ENCODE measurements at regions not wholly inside any gene's neighbourhood (a gene's known extent, or its start where the extent isn't known, plus 50 kb on each side); places are given as distances from the start of the nearest gene placed in this dataset.

DNA sequence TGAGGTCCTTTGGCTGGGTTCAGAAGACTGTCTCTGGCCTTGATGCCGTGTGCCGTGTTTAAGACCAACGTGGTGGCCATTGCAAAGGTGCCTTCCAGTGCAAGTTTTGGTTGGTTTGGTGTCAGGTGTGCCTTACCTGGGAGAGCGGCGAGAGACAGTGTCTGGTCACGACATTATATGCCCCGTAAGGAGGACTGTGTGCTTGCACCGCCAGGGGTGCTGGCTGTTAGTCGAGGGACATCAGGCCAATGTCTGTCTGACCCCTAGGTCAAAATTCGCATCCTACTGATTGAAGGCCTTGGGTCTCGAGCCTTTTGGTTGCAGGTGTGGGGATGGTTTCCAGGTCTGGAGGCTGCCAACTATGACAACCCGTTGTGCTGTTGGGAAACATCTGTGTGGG lies 111.9 kb downstream of the SNRPN start:
- peaks cover 92 to 100% of the 10 kb centered on the region in 2 donors for H3K9me3 ChIP-seq (ENCODE audit: control insufficient read depth in 2 of 2, insufficient read depth in 1 of 2, low read depth in 1 of 2, low read length in 1 of 2)
- H3K4me1 ChIP-seq (ENCODE audit: control insufficient read depth in 2 of 2, insufficient read depth in 2 of 2, low read length in 1 of 2) = no peaks in the 10 kb centered on the region
- H3K4me3 ChIP-seq (ENCODE audit: low read depth in 1 of 2, low read length in 2 of 2) = no peak overlapping the region
- 90 to 91% methylated on average over 12 of the region's 12 CpGs for WGBS, 2 donors
- H3K27ac ChIP-seq (ENCODE audit: low read depth in 2 of 2, low read length in 1 of 2) = no peak overlapping the region
- no peaks in the 10 kb centered on the region for H3K27me3 ChIP-seq (ENCODE audit: control insufficient read depth in 1 of 2, insufficient read depth in 2 of 2, low read length in 2 of 2)
- peaks cover 28 to 82% of the 10 kb centered on the region in 2 donors for H3K36me3 ChIP-seq (ENCODE audit: control insufficient read depth in 2 of 2, insufficient read depth in 2 of 2, low read length in 1 of 2)

DNA sequence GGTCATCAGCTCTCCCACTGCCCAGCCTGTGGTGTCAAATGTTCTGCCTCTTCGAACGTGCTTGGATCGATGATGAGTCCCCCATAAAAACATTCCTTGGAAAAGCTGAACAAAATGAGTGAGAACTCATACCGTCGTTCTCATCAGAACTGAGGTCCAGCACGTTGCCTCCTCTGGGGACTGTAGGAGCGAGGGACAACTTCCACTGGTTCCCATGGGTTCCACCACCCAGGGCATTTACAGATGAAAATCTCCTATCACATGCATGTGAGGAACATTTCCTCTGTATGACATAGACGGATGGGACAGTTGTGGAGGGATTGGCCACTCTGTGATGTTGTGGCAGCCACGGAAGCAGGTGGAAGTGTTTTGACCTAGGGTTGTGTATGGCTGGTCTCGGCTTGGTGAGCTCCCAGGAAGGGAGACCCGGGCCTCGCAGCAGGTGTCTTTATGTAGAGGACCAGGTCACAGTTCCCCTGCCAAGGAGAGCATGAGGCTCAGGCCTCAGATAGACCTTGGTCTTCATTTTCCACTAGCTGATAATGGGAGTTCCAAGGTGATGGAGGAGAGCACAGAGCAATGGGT lies 113.0 kb downstream of the SNRPN start:
- 89 to 90% methylated on average over 12 of the region's 12 CpGs for WGBS, 2 donors
- H3K4me3 ChIP-seq (ENCODE audit: low read depth in 1 of 2, low read length in 2 of 2) = no peak overlapping the region
- H3K36me3 ChIP-seq (ENCODE audit: control insufficient read depth in 2 of 2, insufficient read depth in 2 of 2, low read length in 1 of 2) = peaks cover 30 to 82% of the 10 kb centered on the region in 2 donors
- no peaks in the 10 kb centered on the region for H3K27me3 ChIP-seq (ENCODE audit: control insufficient read depth in 1 of 2, insufficient read depth in 2 of 2, low read length in 2 of 2)
- H3K27ac ChIP-seq (ENCODE audit: low read depth in 2 of 2, low read length in 1 of 2) = no peak overlapping the region
- H3K9me3 ChIP-seq (ENCODE audit: control insufficient read depth in 2 of 2, insufficient read depth in 1 of 2, low read depth in 1 of 2, low read length in 1 of 2) = peaks cover 93 to 100% of the 10 kb centered on the region in 2 donors
- no peaks in the 10 kb centered on the region for H3K4me1 ChIP-seq (ENCODE audit: control insufficient read depth in 2 of 2, insufficient read depth in 2 of 2, low read length in 1 of 2)

DNA sequence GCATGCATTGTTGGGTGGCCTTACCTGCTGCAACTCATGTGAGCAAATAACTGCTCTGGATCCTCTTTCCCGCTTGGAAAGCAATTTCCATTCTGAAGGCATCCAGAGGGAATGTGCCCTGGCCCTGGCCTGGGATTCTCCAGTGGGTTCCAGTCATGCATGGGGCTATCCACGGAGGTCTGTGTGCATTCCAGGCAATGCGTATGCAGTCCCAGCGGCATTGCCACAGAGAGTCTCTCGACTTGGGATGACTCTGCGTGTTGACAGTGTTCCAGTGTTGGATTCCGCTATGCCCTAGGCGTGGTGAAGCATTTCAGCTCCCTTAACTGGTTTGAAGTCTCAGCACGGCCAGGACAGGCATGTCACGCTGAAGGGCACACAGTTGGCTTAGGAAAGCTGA lies 113.9 kb downstream of the SNRPN start:
- Histone ChIP-seq H3K27ac (ENCODE audit: low read depth in 2 of 2, low read length in 1 of 2) (no peak overlapping the region), H3K36me3 (ENCODE audit: control insufficient read depth in 2 of 2, insufficient read depth in 2 of 2, low read length in 1 of 2) (peaks cover 30 to 81% of the 10 kb centered on the region in 2 donors), H3K4me3 (ENCODE audit: low read depth in 1 of 2, low read length in 2 of 2) (no peak overlapping the region), H3K4me1 (ENCODE audit: control insufficient read depth in 2 of 2, insufficient read depth in 2 of 2, low read length in 1 of 2) (no peaks in the 10 kb centered on the region), H3K9me3 (ENCODE audit: control insufficient read depth in 2 of 2, insufficient read depth in 1 of 2, low read depth in 1 of 2, low read length in 1 of 2) (peaks cover 87 to 97% of the 10 kb centered on the region in 2 donors), H3K27me3 (ENCODE audit: control insufficient read depth in 1 of 2, insufficient read depth in 2 of 2, low read length in 2 of 2) (no peaks in the 10 kb centered on the region)
- WGBS, 2 donors = 87 to 90% methylated on average over 10 of the region's 10 CpGs

DNA sequence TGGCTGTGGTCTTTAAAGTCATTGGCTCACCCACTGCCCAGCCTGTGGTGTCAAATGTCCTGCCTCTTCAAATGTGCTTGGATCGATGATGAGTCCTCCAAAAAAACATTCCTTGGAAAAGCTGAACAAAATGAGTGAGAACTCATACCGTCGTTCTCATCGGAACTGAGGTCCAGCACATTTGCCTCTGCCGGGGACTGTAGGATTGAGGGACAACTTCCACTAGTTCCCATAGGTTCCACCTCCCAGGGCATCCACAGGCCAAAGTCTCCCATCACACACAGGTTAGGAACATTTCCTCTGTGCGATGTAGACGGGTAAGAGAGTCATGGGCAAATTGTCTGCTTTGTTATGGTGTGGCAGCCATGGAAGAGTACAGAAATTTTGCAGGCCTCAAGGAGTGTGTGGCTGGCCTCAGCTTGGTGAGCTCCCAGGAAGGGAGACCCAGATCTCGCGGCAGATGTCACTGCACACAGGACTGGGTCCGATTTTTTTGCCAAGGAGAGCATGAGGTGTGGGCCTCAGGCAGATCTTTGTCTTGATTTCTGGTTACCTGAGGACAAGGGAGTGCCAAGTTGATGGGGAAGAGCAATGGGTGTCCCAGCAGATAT lies 115.7 kb downstream of the SNRPN start:
- peaks cover 80 to 96% of the 10 kb centered on the region in 2 donors for H3K9me3 ChIP-seq (ENCODE audit: control insufficient read depth in 2 of 2, insufficient read depth in 1 of 2, low read depth in 1 of 2, low read length in 1 of 2)
- no peak overlapping the region for H3K4me3 ChIP-seq (ENCODE audit: low read depth in 1 of 2, low read length in 2 of 2)
- no peak overlapping the region for H3K27ac ChIP-seq (ENCODE audit: low read depth in 2 of 2, low read length in 1 of 2)
- H3K27me3 ChIP-seq (ENCODE audit: control insufficient read depth in 1 of 2, insufficient read depth in 2 of 2, low read length in 2 of 2) = no peaks in the 10 kb centered on the region
- H3K4me1 ChIP-seq (ENCODE audit: control insufficient read depth in 2 of 2, insufficient read depth in 2 of 2, low read length in 1 of 2) = no peaks in the 10 kb centered on the region
- H3K36me3 ChIP-seq (ENCODE audit: control insufficient read depth in 2 of 2, insufficient read depth in 2 of 2, low read length in 1 of 2) = peaks cover 29 to 78% of the 10 kb centered on the region in 2 donors
- 94 to 95% methylated on average over 10 of the region's 10 CpGs for WGBS, 2 donors

DNA sequence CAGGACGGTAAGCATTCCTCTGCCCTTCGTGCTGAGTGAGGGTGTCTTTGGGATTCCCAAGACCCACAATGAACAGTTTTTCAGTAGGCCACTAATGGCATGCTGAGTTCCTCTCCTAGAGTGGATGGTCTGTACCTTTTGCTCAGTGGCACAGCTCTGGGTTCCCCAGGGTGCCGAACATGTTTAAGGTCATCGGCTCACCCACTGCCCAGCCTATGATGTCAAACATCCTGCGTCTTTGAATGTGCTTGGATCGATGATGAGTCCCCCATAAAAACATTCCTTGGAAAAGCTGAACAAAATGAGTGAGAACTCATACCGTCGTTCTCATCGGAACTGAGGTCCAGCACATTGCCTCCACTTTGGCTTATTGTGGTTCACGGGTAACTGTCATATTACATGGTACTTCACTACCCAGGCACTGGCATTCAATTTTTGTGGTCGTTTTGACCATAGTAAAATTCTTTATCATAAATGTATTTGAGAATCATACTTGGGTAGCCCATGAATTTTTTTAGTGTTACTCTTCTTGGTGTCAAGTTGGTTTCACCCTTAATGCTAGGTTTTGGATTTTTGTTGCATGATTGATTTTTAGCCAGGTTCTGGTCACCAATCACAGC lies 118.2 kb downstream of the SNRPN start:
- WGBS, 2 donors = 82 to 90% methylated on average over 11 of the region's 11 CpGs
- H3K36me3 ChIP-seq (ENCODE audit: control insufficient read depth in 2 of 2, insufficient read depth in 2 of 2, low read length in 1 of 2) = peaks cover 47 to 81% of the 10 kb centered on the region in 2 donors

DNA sequence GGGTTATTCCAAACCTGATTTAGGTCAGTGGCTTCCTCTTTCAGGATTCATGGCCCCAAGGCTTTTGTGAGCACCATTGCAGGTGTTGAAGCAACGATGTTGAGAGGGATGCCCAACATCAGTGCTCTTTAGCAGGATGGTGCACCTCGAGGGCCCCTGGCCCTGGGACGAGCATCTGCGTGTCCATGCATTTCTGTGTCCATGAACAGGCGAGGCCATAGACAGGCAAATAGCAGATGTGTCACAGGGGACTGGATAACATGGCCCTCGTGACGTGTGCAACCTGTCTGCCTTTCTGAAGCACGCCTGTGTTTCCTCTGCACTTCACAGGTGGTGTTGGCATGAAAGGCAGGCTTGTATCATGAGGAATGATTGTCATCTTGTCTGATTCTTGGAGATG lies 132.3 kb downstream of the SNRPN start:
- H3K36me3 ChIP-seq (ENCODE audit: control insufficient read depth in 2 of 2, insufficient read depth in 2 of 2, low read length in 1 of 2) = peaks cover 33 to 45% of the 10 kb centered on the region in 2 donors
- no peaks in the 10 kb centered on the region for H3K27me3 ChIP-seq (ENCODE audit: control insufficient read depth in 1 of 2, insufficient read depth in 2 of 2, low read length in 2 of 2)
- 82 to 83% methylated on average over 8 of the region's 8 CpGs for WGBS, 2 donors
- peaks cover 56 to 85% of the 10 kb centered on the region in 2 donors for H3K9me3 ChIP-seq (ENCODE audit: control insufficient read depth in 2 of 2, insufficient read depth in 1 of 2, low read depth in 1 of 2, low read length in 1 of 2)
- H3K4me1 ChIP-seq (ENCODE audit: control insufficient read depth in 2 of 2, insufficient read depth in 2 of 2, low read length in 1 of 2) = no peaks in the 10 kb centered on the region
- H3K4me3 ChIP-seq (ENCODE audit: low read depth in 1 of 2, low read length in 2 of 2) = no peak overlapping the region
- no peak overlapping the region for H3K27ac ChIP-seq (ENCODE audit: low read depth in 2 of 2, low read length in 1 of 2)

More for the DNA sequence above, 118.2 kb downstream of the SNRPN start:
- H3K4me1 ChIP-seq (ENCODE audit: control insufficient read depth in 2 of 2, insufficient read depth in 2 of 2, low read length in 1 of 2) = no peaks in the 10 kb centered on the region
- no peak overlapping the region for H3K4me3 ChIP-seq (ENCODE audit: low read depth in 1 of 2, low read length in 2 of 2)
- no peak overlapping the region for H3K27ac ChIP-seq (ENCODE audit: low read depth in 2 of 2, low read length in 1 of 2)
- no peaks in the 10 kb centered on the region for H3K27me3 ChIP-seq (ENCODE audit: control insufficient read depth in 1 of 2, insufficient read depth in 2 of 2, low read length in 2 of 2)
- peaks cover 74 to 95% of the 10 kb centered on the region in 2 donors for H3K9me3 ChIP-seq (ENCODE audit: control insufficient read depth in 2 of 2, insufficient read depth in 1 of 2, low read depth in 1 of 2, low read length in 1 of 2)

DNA sequence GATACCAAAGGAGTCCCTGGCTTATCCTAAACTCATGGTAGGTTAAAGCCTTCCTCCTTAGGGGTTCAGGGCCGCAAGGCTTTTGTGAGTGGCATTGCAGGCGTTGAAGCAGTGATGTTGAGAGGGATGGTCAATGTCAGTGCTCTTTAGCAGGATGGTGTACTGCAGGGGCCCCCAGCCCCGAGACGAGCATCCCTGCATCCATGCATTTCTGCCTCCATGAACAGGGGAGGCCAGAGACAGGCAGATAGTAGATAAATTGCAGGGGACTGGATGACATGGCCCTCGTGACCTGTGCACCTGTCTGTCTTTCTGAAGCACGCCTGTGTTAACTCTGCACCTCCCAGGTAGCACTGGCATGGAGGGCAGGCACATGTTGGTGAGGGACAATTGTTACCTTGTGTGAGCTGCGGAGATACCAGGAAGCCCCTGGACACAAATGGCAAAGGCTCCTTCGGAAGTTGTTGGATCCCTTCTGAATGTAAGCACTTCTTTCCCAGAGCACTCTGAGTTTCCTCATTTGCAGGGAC lies 133.5 kb downstream of the SNRPN start:
- H3K4me1 ChIP-seq (ENCODE audit: control insufficient read depth in 2 of 2, insufficient read depth in 2 of 2, low read length in 1 of 2) = no peaks in the 10 kb centered on the region
- no peak overlapping the region for H3K4me3 ChIP-seq (ENCODE audit: low read depth in 1 of 2, low read length in 2 of 2)
- no peak overlapping the region for H3K27ac ChIP-seq (ENCODE audit: low read depth in 2 of 2, low read length in 1 of 2)
- H3K36me3 ChIP-seq (ENCODE audit: control insufficient read depth in 2 of 2, insufficient read depth in 2 of 2, low read length in 1 of 2) = peaks cover 28 to 40% of the 10 kb centered on the region in 2 donors
- 83 to 85% methylated on average over 8 of the region's 8 CpGs for WGBS, 2 donors
- no peaks in the 10 kb centered on the region for H3K27me3 ChIP-seq (ENCODE audit: control insufficient read depth in 1 of 2, insufficient read depth in 2 of 2, low read length in 2 of 2)
- H3K9me3 ChIP-seq (ENCODE audit: control insufficient read depth in 2 of 2, insufficient read depth in 1 of 2, low read depth in 1 of 2, low read length in 1 of 2) = peaks cover 48 to 79% of the 10 kb centered on the region in 2 donors

DNA sequence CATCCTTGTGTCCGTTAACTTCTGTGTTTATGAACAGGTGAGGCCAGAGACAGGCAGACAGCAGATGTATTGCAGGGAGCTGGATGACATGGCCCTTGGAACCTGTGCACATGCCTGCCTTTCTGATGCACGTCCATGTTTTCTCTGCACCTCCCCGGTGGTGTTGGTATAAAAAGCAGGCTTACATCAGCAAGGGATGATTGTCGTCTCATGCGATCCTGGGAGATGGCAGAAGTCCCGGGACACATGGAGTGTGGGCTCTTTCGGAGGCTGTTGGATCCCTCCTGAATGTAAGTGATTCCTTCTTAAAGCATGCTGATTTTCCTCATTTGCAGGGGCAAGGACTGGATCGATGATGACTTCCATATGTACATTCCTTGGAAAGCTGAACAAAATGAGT lies 134.8 kb downstream of the SNRPN start:
- H3K9me3 ChIP-seq (ENCODE audit: control insufficient read depth in 2 of 2, insufficient read depth in 1 of 2, low read depth in 1 of 2, low read length in 1 of 2) = peaks cover 40 to 78% of the 10 kb centered on the region in 2 donors
- 91 to 92% methylated on average over 8 of the region's 8 CpGs for whole genome bisulfite sequencing, 2 donors

DNA sequence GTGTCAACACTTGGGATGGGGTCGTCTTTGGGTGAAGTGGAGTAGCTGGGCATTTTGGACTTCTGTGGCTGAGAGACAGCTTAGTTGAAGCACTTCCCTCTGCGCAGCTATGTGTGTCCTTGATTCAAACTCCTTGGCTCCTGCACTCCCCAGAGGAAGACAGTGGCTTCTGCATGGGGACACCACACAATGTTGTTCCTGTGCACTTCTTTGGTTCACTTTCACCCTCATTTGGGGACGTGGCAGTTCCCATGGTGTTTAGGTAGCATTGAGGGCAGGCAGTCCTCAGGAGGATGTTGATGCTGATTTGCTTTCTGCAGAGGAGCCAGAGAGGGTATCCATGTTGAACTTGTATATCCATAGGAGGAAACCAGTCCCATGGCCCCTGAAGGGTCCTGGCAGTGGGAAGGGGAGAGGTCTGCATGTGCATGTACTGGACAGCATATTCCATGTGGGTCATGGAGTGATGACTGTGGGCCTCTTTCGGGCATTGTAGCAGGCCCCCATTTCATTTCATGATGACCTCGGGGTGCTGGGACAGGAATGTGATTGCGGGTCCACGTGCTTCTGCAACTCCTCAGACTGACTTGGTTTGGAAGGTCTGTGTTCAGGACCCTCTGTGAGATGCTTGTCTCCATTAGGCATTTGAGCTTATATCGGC lies 135.4 kb downstream of the SNRPN start:
- WGBS, 2 donors = 74 to 81% methylated on average over 8 of the region's 8 CpGs
- peaks cover 42 to 77% of the 10 kb centered on the region in 2 donors for H3K9me3 ChIP-seq (ENCODE audit: control insufficient read depth in 2 of 2, insufficient read depth in 1 of 2, low read depth in 1 of 2, low read length in 1 of 2)
- no peak overlapping the region for H3K27ac ChIP-seq (ENCODE audit: low read depth in 2 of 2, low read length in 1 of 2)
- no peaks in the 10 kb centered on the region for H3K27me3 ChIP-seq (ENCODE audit: control insufficient read depth in 1 of 2, insufficient read depth in 2 of 2, low read length in 2 of 2)
- no peaks in the 10 kb centered on the region for H3K4me1 ChIP-seq (ENCODE audit: control insufficient read depth in 2 of 2, insufficient read depth in 2 of 2, low read length in 1 of 2)
- H3K36me3 ChIP-seq (ENCODE audit: control insufficient read depth in 2 of 2, insufficient read depth in 2 of 2, low read length in 1 of 2) = peaks cover 21 to 40% of the 10 kb centered on the region in 2 donors
- no peak overlapping the region for H3K4me3 ChIP-seq (ENCODE audit: low read depth in 1 of 2, low read length in 2 of 2)

More for the DNA sequence above, 134.8 kb downstream of the SNRPN start:
- peaks cover 21 to 40% of the 10 kb centered on the region in 2 donors for H3K36me3 ChIP-seq (ENCODE audit: control insufficient read depth in 2 of 2, insufficient read depth in 2 of 2, low read length in 1 of 2)
- H3K4me1 ChIP-seq (ENCODE audit: control insufficient read depth in 2 of 2, insufficient read depth in 2 of 2, low read length in 1 of 2) = no peaks in the 10 kb centered on the region
- H3K27ac ChIP-seq (ENCODE audit: low read depth in 2 of 2, low read length in 1 of 2) = no peak overlapping the region
- H3K4me3 ChIP-seq (ENCODE audit: low read depth in 1 of 2, low read length in 2 of 2) = no peak overlapping the region
- no peaks in the 10 kb centered on the region for H3K27me3 ChIP-seq (ENCODE audit: control insufficient read depth in 1 of 2, insufficient read depth in 2 of 2, low read length in 2 of 2)
